SK-N-SH (cell line): ENCODE measurements at regions not wholly inside any gene's neighbourhood (a gene's known extent, or its start where the extent isn't known, plus 50 kb on each side); places are given as distances from the start of the nearest gene placed in this dataset.

ENCODE experiments used
- CTCF ChIA-PET: fragments of 300-600, 350-600 bp; formaldehyde crosslinking; extraction: SDS; loops from one replicate; lab custom pipeline; 2021; lab: Yijun Ruan, JAX
- POLR2A ChIA-PET: fragments of 350-600 bp; sonication (Branson Sonifier 250); formaldehyde crosslinking; extraction: SDS; loops from one replicate; lab custom pipeline; 2020; ENCODE audit warnings: antibody characterized with exemption, inconsistent platforms; lab: Yijun Ruan, JAX
- DNase-seq: peaks from one replicate; pipeline ENCODE4 v3.0.0; 2012
- H2AFZ ChIP-seq: fragments of 200-600 bp; sonication (generic); 2 replicates; pipeline ENCODE4 v1.8.1; 2016; ENCODE audit warnings: antibody characterized with exemption, mild to moderate bottlenecking, low read depth
- H3F3A ChIP-seq: fragments of 200-600 bp; sonication (generic); replicated peaks from 2 replicates; pipeline ENCODE3; 2016; ENCODE audit warnings: antibody characterized with exemption, mild to moderate bottlenecking; ENCODE audit not compliant: insufficient read depth
- H3K27ac ChIP-seq, 2 experiments: fragments of 200-500 bp in 1 of 2; fragments of 200-600 bp in 1 of 2; sonication (Bioruptor generic) in 1 of 2; sonication (generic), shearing (Covaris generic) in 1 of 2; 2 replicates each; pipeline versions ENCODE4 v1.5.1 to v1.6.1; 2014 to 2016; ENCODE audit warnings: low read depth in 2 of 2, inconsistent platforms in 1 of 2, low read length in 1 of 2, mild to moderate bottlenecking in 1 of 2, mixed read lengths in 1 of 2
- H3K27me3 ChIP-seq: fragments of 200-600 bp; sonication (generic), shearing (Covaris generic); 2 replicates; pipeline ENCODE4 v1.6.1; 2016; ENCODE audit warnings: mixed run types; ENCODE audit not compliant: insufficient read depth
- H3K36me3 ChIP-seq, 2 experiments: fragments of 200-500 bp in 1 of 2; fragments of 200-600 bp in 1 of 2; sonication (Bioruptor generic) in 1 of 2; sonication (generic) in 1 of 2; replicated peaks in 1 of 2; 2 replicates each; pipeline versions ENCODE3 to v1.5.1; 2014 to 2016; ENCODE audit warnings: low read length in 1 of 2, mild to moderate bottlenecking in 1 of 2; ENCODE audit not compliant: insufficient read depth in 2 of 2, control insufficient read depth in 1 of 2
- H3K4me1 ChIP-seq, 2 experiments: fragments of 200-500 bp in 1 of 2; fragments of 200-600 bp in 1 of 2; sonication (Bioruptor generic) in 1 of 2; sonication (generic), shearing (Covaris generic) in 1 of 2; 2 replicates each; pipeline versions ENCODE4 v1.5.1 to v1.6.1; 2014 to 2016; ENCODE audit warnings: low read depth in 1 of 2, low read length in 1 of 2, mixed run types in 1 of 2; ENCODE audit not compliant: insufficient read depth in 2 of 2, control insufficient read depth in 1 of 2
- H3K4me2 ChIP-seq: fragments of 200-600 bp; sonication (generic), shearing (Covaris generic); 2 replicates; pipeline ENCODE4 v1.6.1; 2017; ENCODE audit warnings: mixed run types
- H3K4me3 ChIP-seq, 2 experiments: fragments of 200-500 bp in 1 of 2; fragments of 200-600 bp in 1 of 2; sonication (Bioruptor generic) in 1 of 2; sonication (generic), shearing (Covaris generic) in 1 of 2; 2 replicates each; pipeline versions ENCODE4 v1.5.1 to v1.8.1; 2014 to 2016; ENCODE audit warnings: low read depth in 2 of 2, inconsistent platforms in 1 of 2, low read length in 1 of 2, mild to moderate bottlenecking in 1 of 2, mixed read lengths in 1 of 2, moderate library complexity in 1 of 2
- H3K79me2 ChIP-seq: fragments of 200-600 bp; sonication (generic); 2 replicates; pipeline ENCODE4 v1.8.1; 2017; ENCODE audit warnings: mild to moderate bottlenecking; ENCODE audit not compliant: insufficient read depth
- H3K9ac ChIP-seq: fragments of 200-600 bp; sonication (generic); 2 replicates; pipeline ENCODE4 v1.6.1; 2017; ENCODE audit warnings: mixed run types
- H3K9me2 ChIP-seq: fragments of 200-600 bp; sonication (generic); 2 replicates; pipeline ENCODE4 v1.6.1; 2017; ENCODE audit warnings: mixed run types
- H3K9me3 ChIP-seq: fragments of 200-600 bp; sonication (generic); 2 replicates; pipeline ENCODE4 v1.6.1; 2017; ENCODE audit warnings: mixed run types, mild to moderate bottlenecking, moderate library complexity
- H4K20me1 ChIP-seq: fragments of 200-600 bp; sonication (generic); 2 replicates; pipeline ENCODE4 v1.6.1; 2017; ENCODE audit warnings: mild to moderate bottlenecking, mixed run types; ENCODE audit not compliant: insufficient read depth
- ELF1 ChIP-seq: IDR thresholded peaks from 2 replicates; pipeline ENCODE4 v1.4.0; 2012
- EZH2phosphoT487 ChIP-seq: fragments of 200-600 bp; sonication (generic); IDR thresholded peaks from 2 replicates; pipeline ENCODE4 v1.6.1; 2017; ENCODE audit warnings: low read depth, mixed run types, mild to moderate bottlenecking, antibody characterized with exemption, moderate library complexity, borderline replicate concordance
- FOXJ3 ChIP-seq: sonication (generic); formaldehyde crosslinking; IDR thresholded peaks from 2 replicates; pipeline ENCODE4 v1.5.1; 2020; ENCODE audit warnings: mild to moderate bottlenecking, missing genetic modification reagents
- FOXM1 ChIP-seq: IDR thresholded peaks from 2 replicates; pipeline ENCODE4 v1.4.0; 2012; ENCODE audit warnings: low read depth, mild to moderate bottlenecking
- GATA2 ChIP-seq: sonication (generic); formaldehyde crosslinking; IDR thresholded peaks from 2 replicates; pipeline ENCODE4 v1.5.0; 2020; ENCODE audit warnings: mild to moderate bottlenecking, missing genetic modification reagents
- NFIC ChIP-seq: IDR thresholded peaks from 2 replicates; pipeline ENCODE4 v1.4.0; 2012; ENCODE audit warnings: borderline replicate concordance
- POLR2AphosphoS5 ChIP-seq: IDR thresholded peaks from 2 replicates; pipeline ENCODE4 v1.6.1; 2012; ENCODE audit warnings: low read depth, low read length
- RAD21 ChIP-seq: IDR thresholded peaks from 2 replicates; pipeline ENCODE4 v1.6.1; 2012; ENCODE audit warnings: mild to moderate bottlenecking, low read length
- RFX5 ChIP-seq: IDR thresholded peaks from 2 replicates; pipeline ENCODE4 v1.6.1; 2012; ENCODE audit warnings: mild to moderate bottlenecking, improper control_type of control experiment, low read length
- SMC3 ChIP-seq: IDR thresholded peaks from 2 replicates; pipeline ENCODE4 v1.6.1; 2012; ENCODE audit warnings: low read depth, low read length, improper control_type of control experiment
- TAF1 ChIP-seq: IDR thresholded peaks from 2 replicates; pipeline ENCODE4 v1.6.1; 2012; ENCODE audit warnings: low read depth, mild to moderate bottlenecking, low read length, moderate library complexity, borderline replicate concordance
- TCF12 ChIP-seq: IDR thresholded peaks from 2 replicates; pipeline ENCODE4 v1.4.0; 2012
- WGBS: methylation state at CpG from one replicate; pipeline ENCODE4 v1.1.6; 2017; ENCODE audit warnings: low lambda C conversion rate; 5-methylcytosine and 5-hydroxymethylcytosine counted together
- TF ChIP-seq, protein P1 (sequence below): IDR thresholded peaks from 2 replicates; pipeline ENCODE4 v1.4.0; 2012; ENCODE audit warnings: low read depth
- TF ChIP-seq, protein P2 (sequence below): IDR thresholded peaks from 2 replicates; pipeline ENCODE4; 2012

DNA sequence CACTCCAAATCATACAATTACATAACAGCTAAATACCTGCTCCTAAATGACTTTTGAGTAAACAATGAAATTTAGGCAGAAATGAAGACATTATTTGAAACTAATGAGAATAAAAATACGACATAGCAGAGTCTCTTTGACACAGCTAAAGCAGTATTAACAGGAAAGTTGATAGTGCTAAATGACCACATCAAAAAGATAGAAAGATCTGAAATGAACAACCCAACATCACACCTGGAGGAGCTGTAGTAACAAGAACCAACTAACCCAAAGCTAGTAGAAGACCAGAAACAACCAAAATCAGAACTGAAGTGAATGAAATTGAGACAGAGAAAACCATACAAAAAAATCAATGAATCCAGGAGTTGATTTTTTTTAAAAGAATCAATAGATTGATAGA lies 257.8 kb downstream of the ARAP2 start:
- no peak overlapping the region for H3K9ac ChIP-seq
- WGBS, result 0% methylated on average over 1 of the region's 1 CpG
- POLR2A ChIA-PET, result no interaction called here
- H3K4me1 ChIP-seq, result no peaks in the 10 kb centered on the region
- CTCF ChIA-PET, result no interaction called here
- no peaks in the 10 kb centered on the region for H3K27me3 ChIP-seq
- no peaks in the 10 kb centered on the region for H3K9me2 ChIP-seq
- H3F3A ChIP-seq, result no peaks in the 10 kb centered on the region
- H3K79me2 ChIP-seq, result no peaks in the 10 kb centered on the region
- H3K27ac ChIP-seq, result no peak overlapping the region
- H4K20me1 ChIP-seq, result no peaks in the 10 kb centered on the region
- no peaks in the 10 kb centered on the region for H3K36me3 ChIP-seq
- no peak for DNase-seq
- no peak overlapping the region for H3K4me3 ChIP-seq
- no peak overlapping the region for H2AFZ ChIP-seq
- H3K9me3 ChIP-seq, result no peaks in the 10 kb centered on the region; the same call in 1 of the 2 replicates
- no peak for TF ChIP-seq RAD21
- TF ChIP-seq RFX5, result no peak
- TF ChIP-seq GATA2, result no peak
- no peak for TF ChIP-seq FOXJ3 (CRISPR knock-in tag)
- no peak for TF ChIP-seq NFIC
- no peak overlapping the region for H3K4me2 ChIP-seq

DNA sequence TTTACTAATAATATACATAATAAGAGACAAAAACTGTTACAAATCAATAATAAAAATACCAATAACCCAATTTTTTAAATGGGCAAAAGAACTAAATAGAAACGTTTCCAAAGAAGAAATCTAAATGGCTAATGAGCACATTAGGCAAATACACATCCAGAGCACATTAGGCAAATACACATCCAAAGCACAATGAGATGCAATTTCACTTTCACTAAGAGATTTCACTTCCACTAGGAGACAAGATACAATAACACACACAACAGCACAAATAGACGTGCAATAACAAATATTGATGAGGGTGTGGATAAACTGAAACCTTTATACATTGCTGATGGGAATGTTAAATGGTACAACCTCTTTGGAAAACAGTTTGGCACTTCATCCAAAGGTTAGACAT lies 250.7 kb downstream of the ARAP2 start:
- Histone ChIP-seq H3F3A (no peaks in the 10 kb centered on the region), H3K27ac (no peak overlapping the region), H3K9me2 (no peaks in the 10 kb centered on the region), H3K36me3 (no peaks in the 10 kb centered on the region)
- DNase-seq, result no peak
- TF ChIP-seq POLR2AphosphoS5 (no peak), TAF1 (no peak), RAD21 (no peak), GATA2 (no peak), FOXM1 (no peak), SMC3 (no peak), TCF12 (no peak), ELF1 (no peak), EZH2phosphoT487 (no peak)
- TF ChIP-seq, protein P1, sequence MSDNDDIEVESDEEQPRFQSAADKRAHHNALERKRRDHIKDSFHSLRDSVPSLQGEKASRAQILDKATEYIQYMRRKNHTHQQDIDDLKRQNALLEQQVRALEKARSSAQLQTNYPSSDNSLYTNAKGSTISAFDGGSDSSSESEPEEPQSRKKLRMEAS, result no peak
- TF ChIP-seq, protein P2, sequence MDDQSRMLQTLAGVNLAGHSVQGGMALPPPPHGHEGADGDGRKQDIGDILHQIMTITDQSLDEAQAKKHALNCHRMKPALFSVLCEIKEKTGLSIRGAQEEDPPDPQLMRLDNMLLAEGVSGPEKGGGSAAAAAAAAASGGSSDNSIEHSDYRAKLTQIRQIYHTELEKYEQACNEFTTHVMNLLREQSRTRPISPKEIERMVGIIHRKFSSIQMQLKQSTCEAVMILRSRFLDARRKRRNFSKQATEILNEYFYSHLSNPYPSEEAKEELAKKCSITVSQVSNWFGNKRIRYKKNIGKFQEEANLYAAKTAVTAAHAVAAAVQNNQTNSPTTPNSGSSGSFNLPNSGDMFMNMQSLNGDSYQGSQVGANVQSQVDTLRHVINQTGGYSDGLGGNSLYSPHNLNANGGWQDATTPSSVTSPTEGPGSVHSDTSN, result no peak
- TF ChIP-seq, all 33 proteins: peak for 0
- H3K4me1 ChIP-seq, result no peaks in the 10 kb centered on the region
- WGBS, result 1% methylated on average over 2 of the region's 2 CpGs
- no peak overlapping the region for H3K4me2 ChIP-seq
- no peak overlapping the region for H3K4me3 ChIP-seq
- H3K27me3 ChIP-seq, result no peaks in the 10 kb centered on the region
- no peak overlapping the region for H2AFZ ChIP-seq
- ChIA-PET POLR2A (no interaction called here), CTCF (no interaction called here)
- H3K9me3 ChIP-seq, result no peaks in the 10 kb centered on the region; the same call in 1 of the 2 replicates
- no peaks in the 10 kb centered on the region for H3K79me2 ChIP-seq
- H3K9ac ChIP-seq, result no peak overlapping the region
- no peaks in the 10 kb centered on the region for H4K20me1 ChIP-seq
